Loucy (cell line): ENCODE measurements at regions not wholly inside any gene's neighbourhood (a gene's known extent, or its start where the extent isn't known, plus 50 kb on each side); places are given as distances from the start of the nearest gene placed in this dataset.

Source experiments
- H2AFZ ChIP-seq: fragments of 200-600 bp; sonication (generic); 2 replicates; pipeline ENCODE4 v1.6.0; 2016; ENCODE audit warnings: antibody characterized with exemption, mild to moderate bottlenecking, low read length, moderate library complexity
- H3F3A ChIP-seq: fragments of 200-600 bp; 2 replicates; pipeline ENCODE4 v1.6.0; 2016; ENCODE audit warnings: antibody characterized with exemption, low read depth, mild to moderate bottlenecking
- H3K27me3 ChIP-seq: fragments of 200-600 bp; sonication (generic); 2 replicates; pipeline ENCODE4 v1.6.1; 2014; ENCODE audit warnings: low read length, mild to moderate bottlenecking; ENCODE audit not compliant: insufficient read depth, poor library complexity, severe bottlenecking
- H3K36me3 ChIP-seq: fragments of 200-600 bp; sonication (generic); 2 replicates; pipeline ENCODE4 v1.6.1; 2016; ENCODE audit warnings: low read length; ENCODE audit not compliant: insufficient read depth
- H3K4me1 ChIP-seq: fragments of 200-600 bp; sonication (generic); 2 replicates; pipeline ENCODE4 v1.5.1; 2014; ENCODE audit warnings: low read length, mild to moderate bottlenecking; ENCODE audit not compliant: insufficient read depth, poor library complexity, severe bottlenecking
- H3K4me2 ChIP-seq: fragments of 200-600 bp; sonication (generic); 2 replicates; pipeline ENCODE4 v1.6.0; 2014; ENCODE audit warnings: antibody characterized with exemption, low read length, low read depth, mild to moderate bottlenecking; ENCODE audit not compliant: poor library complexity, severe bottlenecking
- H3K4me3 ChIP-seq: fragments of 200-600 bp; sonication (generic); 2 replicates; pipeline ENCODE4 v1.5.1; 2014; ENCODE audit warnings: low read length, mild to moderate bottlenecking, mixed read lengths; ENCODE audit not compliant: poor library complexity, severe bottlenecking
- H3K79me2 ChIP-seq: fragments of 200-600 bp; sonication (generic); 2 replicates; pipeline ENCODE4 v1.6.1; 2014; ENCODE audit warnings: low read length; ENCODE audit not compliant: insufficient read depth
- H3K9ac ChIP-seq: fragments of 200-600 bp; sonication (generic); 2 replicates; pipeline ENCODE4 v1.6.0; 2014; ENCODE audit warnings: mild to moderate bottlenecking, low read depth, low read length, moderate library complexity; ENCODE audit not compliant: poor library complexity, severe bottlenecking
- H3K9me2 ChIP-seq: fragments of 200-600 bp; sonication (generic); replicated peaks from 2 replicates; pipeline ENCODE4 v1.6.1; 2016; ENCODE audit warnings: low read depth, low read length, mixed read lengths
- H3K9me3 ChIP-seq: fragments of 200-600 bp; sonication (generic); 2 replicates; pipeline ENCODE4 v1.6.1; 2014; ENCODE audit warnings: mild to moderate bottlenecking, antibody characterized with exemption, low read length, low read depth; ENCODE audit not compliant: insufficient read depth
- H4K20me1 ChIP-seq: fragments of 200-600 bp; sonication (generic); 2 replicates; pipeline ENCODE4 v1.6.0; 2014; ENCODE audit warnings: antibody characterized with exemption, low read length, mild to moderate bottlenecking; ENCODE audit not compliant: insufficient read depth, poor library complexity, severe bottlenecking
- EZH2phosphoT487 ChIP-seq: fragments of 200-600 bp; IDR thresholded peaks from 2 replicates; pipeline ENCODE4 v1.6.1; 2018; ENCODE audit warnings: antibody characterized with exemption, mild to moderate bottlenecking, moderate library complexity, borderline replicate concordance
- TF ChIP-seq, protein P1 (sequence below): fragments of 200-600 bp; sonication (generic); conservative IDR thresholded peaks from 2 replicates; pipeline ENCODE4 v1.5.1; 2014; ENCODE audit warnings: mild to moderate bottlenecking, antibody characterized with exemption, low read length

DNA sequence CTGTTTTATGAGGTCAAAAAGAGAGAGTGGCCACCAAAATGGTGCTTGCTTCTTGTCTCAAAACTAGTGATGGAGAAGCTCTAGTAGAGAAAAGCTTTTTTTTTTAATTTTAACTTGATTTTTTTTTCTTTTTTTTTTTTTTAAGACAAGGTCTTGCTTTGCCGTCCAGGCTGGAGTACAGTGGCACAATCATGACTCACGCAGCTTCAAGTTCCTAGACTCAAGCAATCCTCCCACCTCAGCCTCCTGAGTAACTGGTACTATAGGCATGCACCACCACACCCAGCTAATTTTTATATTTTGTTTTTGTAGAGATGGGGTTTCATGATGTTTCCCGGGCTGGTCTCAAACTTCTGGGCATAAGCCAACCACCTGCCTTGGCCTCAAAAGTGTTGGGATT lies 279.0 kb downstream of the TBC1D4 start:
- no peaks in the 10 kb centered on the region for H3K9me2 ChIP-seq
- no peak overlapping the region for H3K4me2 ChIP-seq
- H3F3A ChIP-seq, result no peaks in the 10 kb centered on the region
- H3K4me1 ChIP-seq, result no peaks in the 10 kb centered on the region
- no peaks in the 10 kb centered on the region for H3K36me3 ChIP-seq
- H3K9ac ChIP-seq, result no peak overlapping the region
- no peaks in the 10 kb centered on the region for H3K27me3 ChIP-seq
- no peaks in the 10 kb centered on the region for H3K9me3 ChIP-seq
- no peaks in the 10 kb centered on the region for H3K79me2 ChIP-seq
- no peak overlapping the region for H2AFZ ChIP-seq
- no peak for TF ChIP-seq EZH2phosphoT487
- TF ChIP-seq, protein P1, sequence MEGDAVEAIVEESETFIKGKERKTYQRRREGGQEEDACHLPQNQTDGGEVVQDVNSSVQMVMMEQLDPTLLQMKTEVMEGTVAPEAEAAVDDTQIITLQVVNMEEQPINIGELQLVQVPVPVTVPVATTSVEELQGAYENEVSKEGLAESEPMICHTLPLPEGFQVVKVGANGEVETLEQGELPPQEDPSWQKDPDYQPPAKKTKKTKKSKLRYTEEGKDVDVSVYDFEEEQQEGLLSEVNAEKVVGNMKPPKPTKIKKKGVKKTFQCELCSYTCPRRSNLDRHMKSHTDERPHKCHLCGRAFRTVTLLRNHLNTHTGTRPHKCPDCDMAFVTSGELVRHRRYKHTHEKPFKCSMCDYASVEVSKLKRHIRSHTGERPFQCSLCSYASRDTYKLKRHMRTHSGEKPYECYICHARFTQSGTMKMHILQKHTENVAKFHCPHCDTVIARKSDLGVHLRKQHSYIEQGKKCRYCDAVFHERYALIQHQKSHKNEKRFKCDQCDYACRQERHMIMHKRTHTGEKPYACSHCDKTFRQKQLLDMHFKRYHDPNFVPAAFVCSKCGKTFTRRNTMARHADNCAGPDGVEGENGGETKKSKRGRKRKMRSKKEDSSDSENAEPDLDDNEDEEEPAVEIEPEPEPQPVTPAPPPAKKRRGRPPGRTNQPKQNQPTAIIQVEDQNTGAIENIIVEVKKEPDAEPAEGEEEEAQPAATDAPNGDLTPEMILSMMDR, result no peak
- no peak overlapping the region for H3K4me3 ChIP-seq
- H4K20me1 ChIP-seq, result no peaks in the 10 kb centered on the region

DNA sequence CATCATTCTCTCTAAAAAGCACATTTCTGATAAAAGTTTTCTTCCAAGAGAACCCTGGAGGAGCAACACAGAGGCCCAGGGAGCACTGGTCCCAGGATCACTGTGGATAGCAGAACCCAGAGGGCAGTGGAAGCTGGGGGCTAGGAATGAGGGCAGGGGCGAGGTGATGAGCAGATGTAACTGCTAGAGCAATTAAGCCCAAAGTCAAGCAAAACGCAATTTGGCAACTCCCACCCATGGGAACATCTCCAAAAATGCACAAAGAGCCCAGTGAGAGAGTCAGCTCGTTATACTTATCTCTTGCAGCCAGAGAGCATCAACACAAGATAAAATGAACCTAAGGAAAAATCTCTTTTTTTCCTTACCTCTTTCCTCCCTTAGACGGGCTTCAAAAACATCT lies 284.2 kb downstream of the TBC1D4 start:
- TF ChIP-seq, protein P1, result no peak
- no peak for TF ChIP-seq EZH2phosphoT487

DNA sequence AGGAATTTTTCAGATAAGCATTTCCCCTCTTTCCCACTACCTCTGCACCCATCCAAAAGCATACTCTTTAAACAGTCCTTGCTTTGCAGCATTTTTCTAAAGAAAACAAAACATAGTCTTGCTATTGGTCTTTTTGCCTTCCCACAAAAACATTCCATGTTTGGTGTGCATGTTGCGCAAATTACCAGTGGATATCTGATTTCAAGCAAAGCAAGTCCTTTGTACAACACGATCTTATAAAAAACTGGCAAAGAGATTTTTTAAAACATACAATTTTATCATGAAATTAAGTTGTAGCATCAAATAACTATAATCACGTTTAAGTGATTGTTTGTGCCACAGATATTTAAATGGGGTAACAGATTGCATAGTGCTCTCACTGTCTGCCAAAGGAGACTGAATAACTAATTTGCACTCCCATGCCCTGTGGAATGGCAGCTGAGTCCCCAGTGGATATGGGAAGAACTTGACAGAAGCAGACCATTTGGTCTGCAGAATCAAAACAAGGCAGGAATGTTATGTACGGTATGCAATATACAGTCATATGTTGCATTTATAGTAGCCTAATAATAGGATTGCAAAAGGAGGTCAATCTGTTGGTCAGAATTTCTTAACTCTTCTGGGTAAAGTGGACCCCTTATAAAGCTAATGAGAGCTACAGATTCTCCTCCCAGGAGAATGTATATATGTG lies 285.7 kb downstream of the TBC1D4 start:
- Histone ChIP-seq H3K9ac (no peak overlapping the region), H4K20me1 (no peaks in the 10 kb centered on the region), H3K4me2 (no peak overlapping the region), H3K4me3 (no peak overlapping the region), H3F3A (no peaks in the 10 kb centered on the region), H3K79me2 (no peaks in the 10 kb centered on the region), H2AFZ (no peak overlapping the region), H3K4me1 (no peaks in the 10 kb centered on the region), H3K9me2 (no peaks in the 10 kb centered on the region), H3K36me3 (no peaks in the 10 kb centered on the region), H3K27me3 (no peaks in the 10 kb centered on the region), H3K9me3 (no peaks in the 10 kb centered on the region)
- TF ChIP-seq EZH2phosphoT487, result no peak

More for the DNA sequence above, 284.2 kb downstream of the TBC1D4 start:
- no peaks in the 10 kb centered on the region for H3K79me2 ChIP-seq
- H3K9me2 ChIP-seq, result no peaks in the 10 kb centered on the region
- H3K27me3 ChIP-seq, result no peaks in the 10 kb centered on the region
- H3K9ac ChIP-seq, result no peak overlapping the region
- H3K4me2 ChIP-seq, result no peak overlapping the region
- H2AFZ ChIP-seq, result no peak overlapping the region
- H3K36me3 ChIP-seq, result no peaks in the 10 kb centered on the region
- H3K4me3 ChIP-seq, result no peak overlapping the region
- no peaks in the 10 kb centered on the region for H3F3A ChIP-seq
- H3K9me3 ChIP-seq, result no peaks in the 10 kb centered on the region
- H4K20me1 ChIP-seq, result no peaks in the 10 kb centered on the region
- H3K4me1 ChIP-seq, result no peaks in the 10 kb centered on the region
